ENCODE measurements at regions not wholly inside any gene's neighbourhood (a gene's known extent, or its start where the extent isn't known, plus 50 kb on each side); places are given as distances from the start of the nearest gene placed in this dataset.

DNA sequence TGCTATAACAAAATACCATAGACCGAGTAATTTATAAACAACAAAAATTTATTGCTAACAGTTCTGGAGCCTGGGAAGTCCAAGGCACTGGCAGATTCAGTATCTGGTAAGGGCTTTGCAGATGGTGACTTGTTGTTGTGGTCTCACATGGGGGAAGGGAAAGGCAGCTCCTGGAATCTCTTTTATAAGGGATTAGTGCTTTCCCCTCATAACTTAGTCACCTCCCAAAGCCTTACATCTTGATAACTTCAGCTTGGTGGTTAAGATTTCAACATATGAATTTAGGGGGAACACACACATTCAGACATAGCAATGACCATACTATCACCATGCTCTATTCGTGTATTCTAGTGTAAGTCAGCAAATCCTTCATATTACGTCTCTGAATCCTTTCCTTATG is 447.6 kb upstream of the TCF4 start (continued):
- TF ChIP-seq ZBTB17 (tag by site-specific recombination; IDR thresholded peaks at IDR 0.05), result no peak
- TF ChIP-seq, protein P1, sequence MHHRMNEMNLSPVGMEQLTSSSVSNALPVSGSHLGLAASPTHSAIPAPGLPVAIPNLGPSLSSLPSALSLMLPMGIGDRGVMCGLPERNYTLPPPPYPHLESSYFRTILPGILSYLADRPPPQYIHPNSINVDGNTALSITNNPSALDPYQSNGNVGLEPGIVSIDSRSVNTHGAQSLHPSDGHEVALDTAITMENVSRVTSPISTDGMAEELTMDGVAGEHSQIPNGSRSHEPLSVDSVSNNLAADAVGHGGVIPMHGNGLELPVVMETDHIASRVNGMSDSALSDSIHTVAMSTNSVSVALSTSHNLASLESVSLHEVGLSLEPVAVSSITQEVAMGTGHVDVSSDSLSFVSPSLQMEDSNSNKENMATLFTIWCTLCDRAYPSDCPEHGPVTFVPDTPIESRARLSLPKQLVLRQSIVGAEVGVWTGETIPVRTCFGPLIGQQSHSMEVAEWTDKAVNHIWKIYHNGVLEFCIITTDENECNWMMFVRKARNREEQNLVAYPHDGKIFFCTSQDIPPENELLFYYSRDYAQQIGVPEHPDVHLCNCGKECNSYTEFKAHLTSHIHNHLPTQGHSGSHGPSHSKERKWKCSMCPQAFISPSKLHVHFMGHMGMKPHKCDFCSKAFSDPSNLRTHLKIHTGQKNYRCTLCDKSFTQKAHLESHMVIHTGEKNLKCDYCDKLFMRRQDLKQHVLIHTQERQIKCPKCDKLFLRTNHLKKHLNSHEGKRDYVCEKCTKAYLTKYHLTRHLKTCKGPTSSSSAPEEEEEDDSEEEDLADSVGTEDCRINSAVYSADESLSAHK (tag by site-specific recombination; IDR thresholded peaks at IDR 0.05), result no peak

DNA sequence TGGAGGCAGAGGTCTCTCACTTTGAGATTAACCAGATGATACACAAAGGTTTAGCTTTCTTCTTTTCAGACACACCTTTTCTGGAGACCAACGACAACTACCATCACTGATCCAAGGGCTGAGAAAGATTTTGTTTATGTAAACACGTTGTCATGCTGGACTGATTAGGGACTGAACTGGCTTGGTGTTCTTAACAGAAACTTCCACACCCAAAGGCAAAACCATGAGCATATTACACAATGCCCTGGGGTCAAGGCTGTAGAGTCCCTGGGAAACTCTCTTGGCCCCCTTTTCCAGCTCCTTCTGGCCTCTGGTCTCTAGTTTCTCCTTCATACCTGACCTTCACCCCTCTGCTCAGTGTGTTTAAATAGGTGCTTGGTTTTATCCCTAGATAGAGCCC is 447.0 kb upstream of the TCF4 start:
- CTCF ChIA-PET, result no interaction called here
- Histone ChIP-seq H3K4me1 (ENCODE audit: control insufficient read depth, insufficient read depth, low read length) (no peaks in the 10 kb centered on the region), H3K36me3 (ENCODE audit: control insufficient read depth in 2 of 2, insufficient read depth in 1 of 2, low read length in 2 of 2) (no peaks in the 10 kb centered on the region), H3K27ac (ENCODE audit: extremely low read depth, low read depth, low read length) (no peak overlapping the region), H3K4me3 (ENCODE audit: low read depth, low read length) (no peak overlapping the region), H3K9me3 (ENCODE audit: control insufficient read depth, insufficient read depth, low read depth, low read length) (no peaks in the 10 kb centered on the region)
- POLR2A ChIA-PET, result no interaction called here
- no peak for TF ChIP-seq ZNF670 (tag by site-specific recombination; IDR thresholded peaks at IDR 0.05; ENCODE audit: low read depth)
- no peak for TF ChIP-seq ZNF549 (tag by site-specific recombination; IDR thresholded peaks at IDR 0.05)
- no peak for TF ChIP-seq GLI2 (tag by site-specific recombination; IDR thresholded peaks at IDR 0.05; ENCODE audit: borderline replicate concordance, low read depth)
- no peak for TF ChIP-seq ZNF561 (tag by site-specific recombination; IDR thresholded peaks at IDR 0.05; ENCODE audit: borderline replicate concordance)
- TF ChIP-seq ZNF133 (tag by site-specific recombination; IDR thresholded peaks at IDR 0.05), result no peak
- TF ChIP-seq HOXD13 (CRISPR knock-in tag; IDR thresholded peaks at IDR 0.05; ENCODE audit: borderline replicate concordance), result no peak
- TF ChIP-seq ZSCAN23 (tag by site-specific recombination; IDR thresholded peaks at IDR 0.05), result no peak
- no peak for TF ChIP-seq OVOL3 (tag by site-specific recombination; IDR thresholded peaks at IDR 0.05)
- no peak for TF ChIP-seq ZNF610 (tag by site-specific recombination; IDR thresholded peaks at IDR 0.05; ENCODE audit: borderline replicate concordance)
- TF ChIP-seq KLF16 (tag by site-specific recombination; IDR thresholded peaks at IDR 0.05), result no peak
- no peak for TF ChIP-seq ZNF600 (tag by site-specific recombination; IDR thresholded peaks at IDR 0.05)
- TF ChIP-seq, protein P2, sequence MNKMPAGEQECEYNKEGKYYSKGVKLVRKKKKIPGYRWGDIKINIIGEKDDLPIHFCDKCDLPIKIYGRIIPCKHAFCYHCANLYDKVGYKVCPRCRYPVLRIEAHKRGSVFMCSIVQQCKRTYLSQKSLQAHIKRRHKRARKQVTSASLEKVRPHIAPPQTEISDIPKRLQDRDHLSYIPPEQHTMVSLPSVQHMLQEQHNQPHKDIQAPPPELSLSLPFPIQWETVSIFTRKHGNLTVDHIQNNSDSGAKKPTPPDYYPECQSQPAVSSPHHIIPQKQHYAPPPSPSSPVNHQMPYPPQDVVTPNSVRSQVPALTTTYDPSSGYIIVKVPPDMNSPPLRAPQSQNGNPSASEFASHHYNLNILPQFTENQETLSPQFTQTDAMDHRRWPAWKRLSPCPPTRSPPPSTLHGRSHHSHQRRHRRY (tag by site-specific recombination; IDR thresholded peaks at IDR 0.05), result no peak
- TF ChIP-seq ZNF544 (tag by site-specific recombination; IDR thresholded peaks at IDR 0.05), result no peak
- TF ChIP-seq, protein P3, sequence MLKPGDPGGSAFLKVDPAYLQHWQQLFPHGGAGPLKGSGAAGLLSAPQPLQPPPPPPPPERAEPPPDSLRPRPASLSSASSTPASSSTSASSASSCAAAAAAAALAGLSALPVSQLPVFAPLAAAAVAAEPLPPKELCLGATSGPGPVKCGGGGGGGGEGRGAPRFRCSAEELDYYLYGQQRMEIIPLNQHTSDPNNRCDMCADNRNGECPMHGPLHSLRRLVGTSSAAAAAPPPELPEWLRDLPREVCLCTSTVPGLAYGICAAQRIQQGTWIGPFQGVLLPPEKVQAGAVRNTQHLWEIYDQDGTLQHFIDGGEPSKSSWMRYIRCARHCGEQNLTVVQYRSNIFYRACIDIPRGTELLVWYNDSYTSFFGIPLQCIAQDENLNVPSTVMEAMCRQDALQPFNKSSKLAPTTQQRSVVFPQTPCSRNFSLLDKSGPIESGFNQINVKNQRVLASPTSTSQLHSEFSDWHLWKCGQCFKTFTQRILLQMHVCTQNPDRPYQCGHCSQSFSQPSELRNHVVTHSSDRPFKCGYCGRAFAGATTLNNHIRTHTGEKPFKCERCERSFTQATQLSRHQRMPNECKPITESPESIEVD (tag by site-specific recombination; IDR thresholded peaks at IDR 0.05), result no peak
- no peak for TF ChIP-seq ZNF76 (tag by site-specific recombination; IDR thresholded peaks at IDR 0.05; ENCODE audit: borderline replicate concordance, low read depth)
- TF ChIP-seq, protein P4, sequence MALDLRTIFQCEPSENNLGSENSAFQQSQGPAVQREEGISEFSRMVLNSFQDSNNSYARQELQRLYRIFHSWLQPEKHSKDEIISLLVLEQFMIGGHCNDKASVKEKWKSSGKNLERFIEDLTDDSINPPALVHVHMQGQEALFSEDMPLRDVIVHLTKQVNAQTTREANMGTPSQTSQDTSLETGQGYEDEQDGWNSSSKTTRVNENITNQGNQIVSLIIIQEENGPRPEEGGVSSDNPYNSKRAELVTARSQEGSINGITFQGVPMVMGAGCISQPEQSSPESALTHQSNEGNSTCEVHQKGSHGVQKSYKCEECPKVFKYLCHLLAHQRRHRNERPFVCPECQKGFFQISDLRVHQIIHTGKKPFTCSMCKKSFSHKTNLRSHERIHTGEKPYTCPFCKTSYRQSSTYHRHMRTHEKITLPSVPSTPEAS (tag by site-specific recombination; IDR thresholded peaks at IDR 0.05), result no peak
- TF ChIP-seq, protein P5, sequence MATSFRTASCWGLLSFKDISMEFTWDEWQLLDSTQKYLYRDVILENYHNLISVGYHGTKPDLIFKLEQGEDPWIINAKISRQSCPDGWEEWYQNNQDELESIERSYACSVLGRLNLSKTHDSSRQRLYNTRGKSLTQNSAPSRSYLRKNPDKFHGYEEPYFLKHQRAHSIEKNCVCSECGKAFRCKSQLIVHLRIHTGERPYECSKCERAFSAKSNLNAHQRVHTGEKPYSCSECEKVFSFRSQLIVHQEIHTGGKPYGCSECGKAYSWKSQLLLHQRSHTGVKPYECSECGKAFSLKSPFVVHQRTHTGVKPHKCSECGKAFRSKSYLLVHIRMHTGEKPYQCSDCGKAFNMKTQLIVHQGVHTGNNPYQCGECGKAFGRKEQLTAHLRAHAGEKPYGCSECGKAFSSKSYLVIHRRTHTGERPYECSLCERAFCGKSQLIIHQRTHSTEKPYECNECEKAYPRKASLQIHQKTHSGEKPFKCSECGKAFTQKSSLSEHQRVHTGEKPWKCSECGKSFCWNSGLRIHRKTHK (tag by site-specific recombination; IDR thresholded peaks at IDR 0.05), result no peak
